Iris pigment epithelial cell (primary cell): ENCODE measurements at regions not wholly inside any gene's neighbourhood (a gene's known extent, or its start where the extent isn't known, plus 50 kb on each side); places are given as distances from the start of the nearest gene placed in this dataset.
"Not testable (repeated sequence)": the region's sequence is repeated elsewhere in the genome, so short reads cannot be mapped to it uniquely, and the experiment has no call there.

ENCODE experiments used
- DNase-seq: peaks from one replicate; pipeline ENCODE4 v3.0.0-alpha.2; 2011; ENCODE audit warnings: low read depth

DNA sequence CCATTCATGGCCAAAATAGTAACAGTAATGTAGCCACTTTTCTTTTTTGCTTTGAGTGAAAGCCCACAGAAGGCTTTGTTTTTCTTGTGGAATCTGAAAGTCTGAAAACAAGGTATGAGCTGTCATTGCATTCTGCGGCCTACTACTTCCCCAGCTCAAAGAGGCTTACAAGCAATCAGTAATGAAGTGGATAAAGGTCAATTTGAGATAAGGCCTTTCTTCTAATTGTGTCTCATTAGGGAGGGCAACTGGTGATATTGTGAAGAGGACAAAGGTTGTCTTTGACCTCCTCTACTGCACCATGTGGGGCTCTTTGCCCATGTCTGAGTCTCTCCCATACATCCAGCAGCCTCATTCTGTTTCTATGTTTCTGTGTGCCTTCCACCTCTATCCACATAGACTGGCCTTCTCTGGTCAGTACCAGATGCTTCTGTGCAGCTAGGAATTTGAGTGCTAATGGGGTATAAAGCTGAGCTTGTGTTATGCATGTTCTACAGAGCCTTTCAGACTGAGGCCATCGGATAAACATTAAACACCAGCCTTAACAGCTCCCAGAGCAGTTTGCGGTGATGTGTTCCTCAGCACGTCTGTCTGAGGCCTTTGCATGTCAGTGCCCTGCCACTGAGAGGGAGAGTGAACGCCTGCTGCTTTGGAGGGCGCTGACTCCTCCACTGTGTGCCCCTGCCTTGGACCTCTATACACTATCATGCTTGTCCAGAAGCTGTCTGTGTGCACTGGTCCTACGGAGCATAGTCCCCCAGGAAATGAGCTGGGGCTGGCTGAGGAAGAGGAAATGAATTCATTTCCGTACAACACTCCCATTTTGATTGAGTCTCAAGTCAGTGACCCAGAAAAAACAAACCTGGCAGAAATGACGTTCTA, 80.2 kb downstream of the SH2D1A start:
- DNase-seq = no peak

GRCh38 chrX:124433186-124433585, 86.8 kb downstream of the SH2D1A start:
- DNase-seq = no peak

GRCh38 chrX:124435616-124436015, 89.3 kb downstream of the SH2D1A start:
- no peak for DNase-seq

- no peak for DNase-seq
Measured at GRCh38 chrX:124440695-124441094, 94.3 kb downstream of the SH2D1A start.

- no peak for DNase-seq
Measured at GRCh38 chrX:124441971-124442590, 95.7 kb downstream of the SH2D1A start.

DNA sequence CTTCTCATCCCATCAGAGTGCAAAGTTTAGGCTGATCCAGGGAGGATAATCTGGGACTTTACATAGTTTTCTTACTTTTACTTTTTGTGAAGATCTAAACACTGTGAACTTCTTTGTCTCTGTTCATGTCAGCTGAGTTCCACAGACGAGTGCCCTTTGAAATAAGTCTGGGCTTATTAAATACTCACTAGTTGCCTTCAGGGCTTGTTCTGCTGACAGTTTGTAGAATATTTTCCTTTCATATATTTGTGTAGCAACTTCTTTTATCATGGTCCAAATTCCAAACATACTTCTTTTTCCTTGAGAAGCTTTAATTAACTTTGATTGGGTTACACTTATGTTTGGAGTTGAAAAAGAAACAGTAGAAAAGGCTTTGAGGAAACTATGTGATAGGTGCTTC, 109.6 kb downstream of the SH2D1A start:
- DNase-seq = no peak

DNA sequence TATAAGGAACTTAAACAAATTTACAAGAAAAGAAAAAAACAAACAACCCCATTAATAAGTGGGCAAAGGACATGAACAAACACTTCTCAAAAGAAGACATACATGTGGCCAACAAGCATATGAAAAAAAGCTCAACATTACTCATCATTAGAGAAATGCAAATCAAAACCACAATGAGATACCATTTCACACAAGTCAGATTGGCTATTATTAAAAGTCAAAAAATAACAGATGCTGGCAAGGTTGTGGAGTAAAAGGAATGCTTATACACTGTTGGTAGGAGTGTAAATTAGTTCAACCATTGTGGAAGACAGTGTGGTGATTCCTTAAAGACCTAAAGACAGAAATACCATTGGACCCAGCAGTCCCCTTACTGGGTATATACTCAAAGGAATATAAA, 113.5 kb downstream of the SH2D1A start:
- not testable (repeated sequence) for DNase-seq

DNA sequence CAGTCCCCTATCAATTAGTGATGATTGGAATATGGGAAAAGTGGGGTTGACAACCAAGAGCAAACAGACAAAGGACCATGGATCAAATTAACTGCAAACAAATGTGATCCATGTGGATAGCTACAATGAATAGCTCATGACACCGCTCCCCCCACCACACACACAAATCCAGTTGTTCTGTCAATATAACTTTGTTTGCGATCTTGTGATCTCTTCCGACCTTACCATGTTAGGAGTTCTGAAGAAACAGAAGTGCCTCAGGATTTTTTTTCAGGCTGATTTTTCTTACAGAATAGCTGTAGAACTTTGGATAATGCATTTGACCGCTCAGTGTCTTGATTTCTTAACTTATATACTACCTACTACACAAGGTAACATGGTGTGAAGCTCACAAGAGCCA, 116.6 kb downstream of the SH2D1A start:
- no peak for DNase-seq

- DNase-seq = no peak
Measured at GRCh38 chrX:124467202-124467601, 120.8 kb downstream of the SH2D1A start.

GRCh38 chrX:124475358-124475757, 129.0 kb downstream of the SH2D1A start:
- no peak for DNase-seq

DNA sequence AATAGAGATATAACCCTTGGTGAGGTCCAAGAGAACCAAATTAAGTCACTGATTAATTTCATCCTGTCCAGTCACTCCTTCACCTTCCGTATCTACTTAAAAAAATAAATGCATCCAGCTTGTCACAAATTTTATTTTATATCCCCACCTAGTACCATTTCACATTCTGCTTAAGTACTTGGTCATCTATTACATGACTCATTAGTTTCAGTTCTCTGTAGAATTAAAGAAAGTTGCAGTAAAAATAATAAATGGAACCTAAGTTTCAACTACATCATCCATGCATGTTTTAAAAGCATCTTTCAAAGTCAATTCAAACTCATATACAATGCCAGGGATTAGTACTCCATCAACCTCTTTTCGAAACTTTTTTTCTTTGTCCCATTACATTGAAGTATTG, 130.2 kb downstream of the SH2D1A start:
- DNase-seq = no peak

DNA sequence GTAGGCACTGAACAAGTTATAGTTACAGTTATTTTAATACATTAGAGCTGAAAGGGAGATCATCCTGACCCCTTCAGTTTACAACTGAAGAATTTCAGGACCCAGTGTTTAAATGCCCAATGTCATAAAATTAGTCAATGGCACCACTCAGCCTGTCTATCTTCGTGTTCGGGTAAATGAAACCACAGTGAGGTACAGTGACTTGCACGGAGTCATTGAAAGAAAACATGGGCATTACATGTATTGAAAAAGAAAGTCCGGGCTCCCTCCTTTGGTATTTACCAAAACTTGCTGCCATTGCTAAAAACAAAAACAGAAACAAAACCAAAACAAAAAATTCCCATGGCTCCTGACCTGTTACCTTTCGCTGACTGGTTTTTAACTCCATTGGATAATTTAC, 131.7 kb downstream of the SH2D1A start:
- DNase-seq = no peak

GRCh38 chrX:124488412-124489161, 142.2 kb downstream of the SH2D1A start:
- DNase-seq = no peak

GRCh38 chrX:124493984-124494383, 147.6 kb downstream of the SH2D1A start:
- DNase-seq = no peak

DNA sequence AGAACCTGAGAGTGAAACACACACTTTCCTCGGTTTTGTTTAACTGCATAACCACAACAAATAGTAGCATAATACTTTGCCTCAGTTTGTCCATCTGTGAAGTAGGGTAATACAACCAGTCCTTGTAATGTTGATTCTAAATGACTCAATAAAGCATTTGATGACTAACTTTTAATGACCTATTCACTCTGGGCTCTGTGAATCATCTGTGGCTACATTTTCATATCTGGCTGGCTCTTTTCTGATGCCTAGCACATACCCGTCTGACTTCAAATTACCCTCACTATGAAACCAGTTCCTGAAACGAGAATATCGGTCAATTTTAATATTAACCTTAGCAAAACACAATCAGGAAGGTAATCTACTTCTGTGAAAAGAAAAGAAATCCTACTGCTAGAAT, 151.0 kb downstream of the SH2D1A start:
- no peak for DNase-seq

DNA sequence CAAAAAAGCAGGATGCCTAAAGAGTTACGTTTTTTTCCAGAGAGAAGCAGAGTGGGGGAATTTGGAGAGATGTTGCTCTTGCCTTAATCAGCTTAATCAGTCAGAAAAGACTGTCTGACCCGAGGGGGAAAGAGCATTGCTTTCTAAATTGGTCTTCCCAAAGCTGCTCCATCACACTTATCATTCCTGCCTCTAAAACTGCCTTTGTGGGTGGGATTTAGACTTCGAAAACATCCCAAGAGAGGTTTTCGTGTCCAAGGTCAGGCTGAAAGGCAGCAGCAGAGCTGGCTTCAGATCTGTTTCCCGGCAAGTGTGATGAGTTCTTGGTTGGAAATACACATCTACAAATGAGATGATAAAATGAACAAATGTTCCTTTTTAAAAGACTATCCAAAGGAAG, 155.2 kb downstream of the SH2D1A start:
- no peak for DNase-seq

DNA sequence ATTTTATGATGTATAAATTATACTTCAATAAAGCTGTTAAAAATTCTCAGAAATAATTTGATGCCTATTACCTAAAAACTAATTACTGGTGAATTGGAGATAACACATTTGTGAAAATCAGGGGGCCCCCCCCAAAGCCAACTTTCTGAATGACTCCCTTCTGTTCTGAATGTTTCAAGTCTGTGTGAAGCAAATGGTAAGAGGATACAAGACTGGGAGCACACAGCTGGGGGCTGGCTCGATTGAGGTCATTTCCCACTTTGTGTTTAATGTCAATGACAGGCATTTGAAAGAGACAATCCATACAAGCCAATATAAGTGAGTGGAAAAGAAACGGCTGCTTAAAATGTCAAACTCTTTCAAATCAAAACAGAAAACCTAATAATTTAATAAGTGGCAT, 155.8 kb downstream of the SH2D1A start:
- DNase-seq = no peak

GRCh38 chrX:124502599-124502998, 156.2 kb downstream of the SH2D1A start:
- no peak for DNase-seq

GRCh38 chrX:124504111-124504983, 158.0 kb downstream of the SH2D1A start:
- no peak for DNase-seq

GRCh38 chrX:124506066-124506465, 159.7 kb downstream of the SH2D1A start:
- DNase-seq = no peak

DNA sequence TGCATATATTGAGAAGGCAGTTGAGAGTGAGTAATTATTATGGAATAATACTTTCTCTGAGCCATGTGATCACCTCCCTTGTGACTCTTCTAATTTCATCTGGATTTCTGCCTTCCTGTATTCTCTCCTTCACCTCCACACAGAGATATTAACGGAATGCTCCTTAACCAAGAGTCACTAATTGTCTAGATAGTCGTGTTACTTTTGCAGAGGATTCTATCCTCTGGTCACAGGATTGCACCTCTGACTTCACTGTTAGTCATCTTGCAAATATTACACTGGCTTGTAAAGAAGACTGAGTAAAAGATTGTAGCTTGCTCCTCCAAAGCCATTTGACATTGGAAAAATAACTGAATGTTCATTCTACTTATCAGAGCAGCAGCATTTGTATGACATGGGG, 160.9 kb downstream of the SH2D1A start:
- DNase-seq = peak; percentile 14

DNA sequence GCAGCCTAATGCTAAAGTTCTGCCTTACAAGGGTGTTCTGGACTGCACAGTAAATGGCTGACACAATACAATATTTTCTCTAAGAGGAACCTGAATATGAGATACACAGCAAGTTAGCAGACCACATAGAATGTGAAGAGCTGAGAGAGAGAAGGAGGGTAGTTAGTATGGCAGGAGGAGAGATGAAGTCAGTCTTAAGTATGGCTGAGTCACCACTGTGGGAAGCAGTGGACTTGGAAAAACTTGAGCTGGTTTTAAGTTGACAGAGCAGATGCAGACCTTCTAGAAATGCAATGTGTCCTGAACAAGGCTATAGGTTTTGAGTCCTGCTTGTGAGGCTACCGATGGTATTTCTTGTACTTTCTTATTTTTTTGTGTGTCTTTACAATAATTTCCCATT, 172.5 kb downstream of the SH2D1A start:
- DNase-seq = peak; percentile 47
